Esophagus squamous epithelium (tissue), 4 donors: ENCODE measurements at regions not wholly inside any gene's neighbourhood (a gene's known extent, or its start where the extent isn't known, plus 50 kb on each side); places are given as distances from the start of the nearest gene placed in this dataset.

Experiments used
- POLR2A ChIP-seq, 4 donors: fragments of 450-650 bp; IDR thresholded peaks; one replicate each; pipeline ENCODE4 v1.6.1; 2017; ENCODE audit warnings: antibody characterized with exemption in 4 of 4, mild to moderate bottlenecking in 4 of 4, moderate library complexity in 3 of 4
- TF ChIP-seq, protein P1 (sequence below), 6 experiments: fragments of 450-650 bp in 4 of 6; fragments of 200-600 bp in 2 of 6; sonication (generic) in 2 of 6; IDR thresholded peaks; one replicate each; pipeline ENCODE4 v1.5.1; 2016 to 2019; ENCODE audit warnings: antibody characterized with exemption in 6 of 6, mild to moderate bottlenecking in 4 of 6, moderate library complexity in 4 of 6

DNA sequence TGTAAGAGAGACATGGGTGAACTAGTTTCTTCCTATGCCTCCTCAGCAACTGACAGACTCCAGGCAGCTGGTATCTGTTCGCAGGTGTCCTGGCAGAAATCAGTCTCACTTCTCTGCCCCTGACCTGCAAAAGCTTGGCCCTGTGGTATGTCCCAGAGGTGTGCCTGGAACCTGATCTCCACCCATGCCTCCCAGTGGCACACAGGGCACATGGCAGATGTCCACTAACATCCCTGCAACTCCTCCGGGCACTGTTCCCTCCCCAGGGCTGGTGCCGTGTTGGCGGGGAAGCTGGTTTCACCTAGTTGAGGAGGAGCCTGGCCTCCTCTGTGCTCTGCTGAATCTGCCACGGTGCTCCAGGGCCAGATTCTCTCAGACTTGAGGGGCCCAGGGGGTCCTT lies 123.3 kb upstream of the GGTLC1 start:
- TF ChIP-seq, protein P1, sequence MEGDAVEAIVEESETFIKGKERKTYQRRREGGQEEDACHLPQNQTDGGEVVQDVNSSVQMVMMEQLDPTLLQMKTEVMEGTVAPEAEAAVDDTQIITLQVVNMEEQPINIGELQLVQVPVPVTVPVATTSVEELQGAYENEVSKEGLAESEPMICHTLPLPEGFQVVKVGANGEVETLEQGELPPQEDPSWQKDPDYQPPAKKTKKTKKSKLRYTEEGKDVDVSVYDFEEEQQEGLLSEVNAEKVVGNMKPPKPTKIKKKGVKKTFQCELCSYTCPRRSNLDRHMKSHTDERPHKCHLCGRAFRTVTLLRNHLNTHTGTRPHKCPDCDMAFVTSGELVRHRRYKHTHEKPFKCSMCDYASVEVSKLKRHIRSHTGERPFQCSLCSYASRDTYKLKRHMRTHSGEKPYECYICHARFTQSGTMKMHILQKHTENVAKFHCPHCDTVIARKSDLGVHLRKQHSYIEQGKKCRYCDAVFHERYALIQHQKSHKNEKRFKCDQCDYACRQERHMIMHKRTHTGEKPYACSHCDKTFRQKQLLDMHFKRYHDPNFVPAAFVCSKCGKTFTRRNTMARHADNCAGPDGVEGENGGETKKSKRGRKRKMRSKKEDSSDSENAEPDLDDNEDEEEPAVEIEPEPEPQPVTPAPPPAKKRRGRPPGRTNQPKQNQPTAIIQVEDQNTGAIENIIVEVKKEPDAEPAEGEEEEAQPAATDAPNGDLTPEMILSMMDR (IDR thresholded peaks at IDR 0.05): no peak
- no peak for TF ChIP-seq POLR2A (IDR thresholded peaks at IDR 0.05)
